HepG2 (cell line): ENCODE measurements at regions not wholly inside any gene's neighbourhood (a gene's known extent, or its start where the extent isn't known, plus 50 kb on each side); places are given as distances from the start of the nearest gene placed in this dataset.

ENCODE experiments used
- ATAC-seq: fragments of 200-7000 bp; cut with Tn5 transposase; 3 replicates; pipeline ENCODE4 v1.9.1; 2020; ENCODE audit warnings: mild to moderate bottlenecking, moderate library complexity
- BruUV-seq: library from RNA; stranded (reverse); fragments of 400-500 nt; replicated peaks from 2 replicates; lab custom pipeline; 2021; lab: Mats Ljungman, UMichigan
- CTCF ChIA-PET: fragments of 300-600 bp; formaldehyde crosslinking; extraction: SDS; loops from one replicate; lab custom pipeline; 2021; ENCODE audit warnings: low total read pairs, inconsistent platforms, low intra/inter-chr PET ratio; lab: Yijun Ruan, JAX
- POLR2A ChIA-PET: fragments of 350-600 bp; sonication (Branson Sonifier 250); formaldehyde crosslinking; loops from one replicate; lab custom pipeline; 2020; ENCODE audit warnings: antibody characterized with exemption, inconsistent platforms; lab: Yijun Ruan, JAX
- DNase-seq: peaks from one replicate; pipeline ENCODE4 v3.0.0-alpha.2; 2015; ENCODE audit warnings: low spot score
- FAIRE-seq: peaks from 3 replicates; lab custom pipeline; 2011; peaks lifted over from hg19 to GRCh38; lab: Jason Lieb, UNC
- H2AFZ ChIP-seq: one replicate; pipeline ENCODE4 v1.6.1; 2011; ENCODE audit warnings: low read length, inconsistent platforms
- H3K27ac ChIP-seq: fragments of 300-600 bp; 3 replicates; pipeline ENCODE4 v1.8.0; 2011; ENCODE audit warnings: mixed run types, mild to moderate bottlenecking, mixed read lengths, low read length, inconsistent platforms; ENCODE audit not compliant: insufficient read depth; ENCODE audit errors: extremely low read length
- H3K27me3 ChIP-seq, 2 experiments: fragments of 200-600 bp in 1 of 2; 2 replicates in 1 of 2; 3 replicates in 1 of 2; pipeline versions ENCODE4 v1.6.0 to v1.8.0; 2011; ENCODE audit warnings: low read length in 2 of 2, mild to moderate bottlenecking in 2 of 2, moderate library complexity in 2 of 2, inconsistent platforms in 1 of 2; ENCODE audit not compliant: insufficient read depth in 2 of 2, control insufficient read depth in 1 of 2
- H3K36me3 ChIP-seq, 2 experiments: fragments of 200-600 bp in 1 of 2; replicated peaks in 1 of 2; 2 replicates in 1 of 2; 3 replicates in 1 of 2; pipeline versions ENCODE4 v1.5.1 to v1.8.0; 2011; ENCODE audit warnings: low read length in 2 of 2, inconsistent platforms in 1 of 2; ENCODE audit not compliant: insufficient read depth in 2 of 2, control insufficient read depth in 1 of 2
- H3K4me1 ChIP-seq: 2 replicates; pipeline ENCODE4 v1.5.1; 2012; ENCODE audit warnings: low read length, inconsistent platforms; ENCODE audit not compliant: insufficient read depth
- H3K4me2 ChIP-seq: 2 replicates; pipeline ENCODE4 v1.6.0; 2011; ENCODE audit warnings: low read depth, low read length, inconsistent platforms
- H3K4me3 ChIP-seq, 3 experiments: fragments of 200-600 bp in 1 of 3; sonication (generic), shearing (Covaris generic) in 1 of 3; replicated peaks in 1 of 3; 2 replicates each; pipeline ENCODE4 v1.5.1; 2011 to 2016; ENCODE audit warnings: low read length in 3 of 3, inconsistent platforms in 2 of 3, low read depth in 2 of 3, mild to moderate bottlenecking in 2 of 3, control low read depth in 1 of 3, mixed read lengths in 1 of 3; ENCODE audit not compliant: insufficient read depth in 1 of 3
- H3K79me2 ChIP-seq: one replicate; pipeline ENCODE4 v1.6.1; 2011; ENCODE audit warnings: low read length, inconsistent platforms; ENCODE audit not compliant: insufficient read depth
- H3K9ac ChIP-seq: 2 replicates; pipeline ENCODE4 v1.6.0; 2011; ENCODE audit warnings: mild to moderate bottlenecking, low read depth, low read length, inconsistent platforms; ENCODE audit not compliant: insufficient read depth
- H3K9me3 ChIP-seq: 2 replicates; pipeline ENCODE4 v1.5.1; 2012; ENCODE audit warnings: mild to moderate bottlenecking, low read length
- H4K20me1 ChIP-seq: 2 replicates; pipeline ENCODE4 v1.6.0; 2011; ENCODE audit warnings: inconsistent platforms, mild to moderate bottlenecking, low read length, moderate library complexity; ENCODE audit not compliant: insufficient read depth
- ARNT2 ChIP-seq: sonication (generic); formaldehyde crosslinking; IDR thresholded peaks from 2 replicates; pipeline ENCODE4 v1.8.0; 2022; ENCODE audit warnings: mild to moderate bottlenecking, low read depth, missing genetic modification reagents, moderate library complexity
- ETV6 ChIP-seq: sonication (generic); formaldehyde crosslinking; conservative IDR thresholded peaks from 2 replicates; pipeline ENCODE4 v1.4.0; 2020; ENCODE audit warnings: missing genetic modification reagents
- HMG20A ChIP-seq: IDR thresholded peaks from 2 replicates; pipeline ENCODE4 v1.6.1; 2016; ENCODE audit warnings: borderline replicate concordance
- IKZF1 ChIP-seq: fragments of 450-650 bp; IDR thresholded peaks from 2 replicates; pipeline ENCODE4 v1.7.1; 2016
- JDP2 ChIP-seq: sonication (generic); formaldehyde crosslinking; IDR thresholded peaks from 2 replicates; pipeline ENCODE4 v1.8.1; 2022; ENCODE audit warnings: missing genetic modification reagents, borderline replicate concordance
- MAFG ChIP-seq: sonication (generic); formaldehyde crosslinking; IDR thresholded peaks from 2 replicates; pipeline ENCODE4 v1.5.1; 2020; ENCODE audit warnings: mild to moderate bottlenecking, missing genetic modification reagents
- MED1 ChIP-seq: sonication (generic); formaldehyde crosslinking; IDR thresholded peaks from 2 replicates; pipeline ENCODE4 v1.4.0; 2020; ENCODE audit warnings: missing genetic modification reagents
- PHF21A ChIP-seq: sonication (generic); formaldehyde crosslinking; IDR thresholded peaks from 2 replicates; pipeline ENCODE4 v1.5.0; 2020; ENCODE audit warnings: mild to moderate bottlenecking, missing genetic modification reagents
- REPIN1 ChIP-seq: sonication (generic); formaldehyde crosslinking; IDR thresholded peaks from 2 replicates; pipeline ENCODE4 v1.8.0; 2022; ENCODE audit warnings: missing genetic modification reagents, low read depth, mild to moderate bottlenecking, borderline replicate concordance
- XRCC5 ChIP-seq: fragments of 200-400 bp; formaldehyde crosslinking; optimal IDR thresholded peaks from 2 replicates; pipeline ENCODE3; 2017; ENCODE audit warnings: mild to moderate bottlenecking, low read length
- ZBTB7B ChIP-seq: sonication (generic); formaldehyde crosslinking; IDR thresholded peaks from 2 replicates; pipeline ENCODE4 v1.4.0; 2020; ENCODE audit warnings: missing genetic modification reagents
- ZFP62 ChIP-seq: sonication (generic); formaldehyde crosslinking; IDR thresholded peaks from 2 replicates; pipeline ENCODE4 v1.4.0; 2020; ENCODE audit warnings: missing genetic modification reagents
- ZNF496 ChIP-seq: sonication (generic); formaldehyde crosslinking; IDR thresholded peaks from 2 replicates; pipeline ENCODE4 v1.8.1; 2023; ENCODE audit warnings: mild to moderate bottlenecking, moderate library complexity, missing genetic modification reagents; ENCODE audit not compliant: insufficient replicate concordance
- ZNF768 ChIP-seq: sonication (generic); formaldehyde crosslinking; IDR thresholded peaks from 2 replicates; pipeline ENCODE4 v1.4.0; 2020; ENCODE audit warnings: missing genetic modification reagents
- WGBS: methylation state at CpG from one replicate; pipeline ENCODE4 v1.1.6; 2017; ENCODE audit warnings: low lambda C conversion rate; 5-methylcytosine and 5-hydroxymethylcytosine counted together
- in situ Hi-C: cut with HindIII; loops from 2 replicates; pipeline ENCODE4 v1.10.0; 2017; ENCODE audit warnings: low pct_unique_long_range_greater_than_20kb; ENCODE audit not compliant: extremely low pct_ligation_motif_present
- intact Hi-C: fragments of 100-400 bp; cut with micrococcal nuclease; formaldehyde crosslinking; loops from one replicate; pipeline ENCODE4 v1.10.0; 2022; ENCODE audit not compliant: unreplicated experiment

DNA sequence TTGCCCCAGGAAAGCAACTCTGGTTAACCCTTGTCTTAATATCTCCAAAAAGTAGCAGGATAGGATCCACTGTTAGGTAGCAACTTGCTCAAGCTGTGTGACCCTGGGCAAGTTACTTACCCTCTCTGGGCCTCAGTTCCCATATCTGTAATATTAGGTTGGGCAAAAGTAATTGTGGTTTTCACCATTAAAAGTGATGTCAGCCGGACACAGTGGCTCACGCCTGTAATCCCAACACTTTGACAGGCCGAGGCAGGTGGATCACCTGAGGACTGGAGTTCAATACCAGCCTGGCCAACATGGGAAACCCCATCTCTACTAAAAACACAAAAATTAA, 179.3 kb downstream of the FOXL1 start:
- ChIA-PET POLR2A (no interaction called here), CTCF (no interaction called here)
- no peaks in the 10 kb centered on the region for H3K36me3 ChIP-seq
- H3K4me1 ChIP-seq, result no peaks in the 10 kb centered on the region
- TF ChIP-seq ZNF768 (CRISPR knock-in tag) (peak; percentile 69; the same call in 1 of the 2 replicates), ZFP62 (CRISPR knock-in tag) (no peak), JDP2 (CRISPR knock-in tag) (no peak), ARNT2 (no peak), XRCC5 (no peak)
- TF ChIP-seq, all 625 proteins: peak for 1
- BruUV-seq, result no TSS peak
- H4K20me1 ChIP-seq, result no peaks in the 10 kb centered on the region
- DNase-seq (no peak), FAIRE-seq (no peak), ATAC-seq (no peak)
- H2AFZ ChIP-seq, result no peak overlapping the region
- no peak overlapping the region for H3K4me2 ChIP-seq
- H3K27ac ChIP-seq, result no peak overlapping the region
- in situ Hi-C loops (no loop called here), intact Hi-C loops (no loop called here)
- no peak overlapping the region for H3K4me3 ChIP-seq
- H3K79me2 ChIP-seq, result no peaks in the 10 kb centered on the region
- WGBS, result 36% methylated on average over 3 of the region's 3 CpGs
- no peak overlapping the region for H3K9ac ChIP-seq
- H3K9me3 ChIP-seq, result no peaks in the 10 kb centered on the region
- H3K27me3 ChIP-seq, result peaks cover 12 to 90% of the 10 kb centered on the region in 2 experiments; a peak in 4 of 5 replicates

DNA sequence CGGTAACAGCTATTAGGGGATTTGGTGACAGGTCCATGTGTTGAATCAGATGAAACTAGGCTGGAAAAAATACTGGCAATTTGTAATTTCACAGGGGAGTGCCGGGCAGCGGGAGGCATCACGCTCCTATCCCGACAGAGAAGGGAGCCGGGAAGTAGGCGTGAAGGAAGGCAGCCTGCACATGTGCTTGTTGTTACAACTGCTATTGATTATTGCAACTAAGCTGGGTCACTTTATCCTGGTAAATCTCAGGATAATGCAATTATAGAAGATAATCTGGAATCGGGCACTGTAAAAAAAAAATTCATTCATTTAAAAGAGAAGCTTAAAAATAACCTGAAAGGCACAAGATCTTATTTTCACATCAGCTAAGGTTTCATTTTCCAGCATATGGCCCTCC, 180.6 kb downstream of the FOXL1 start:
- 5% methylated on average over 8 of the region's 8 CpGs for WGBS
- no peak for ATAC-seq

More for the DNA sequence above, 180.6 kb downstream of the FOXL1 start:
- no peak overlapping the region for H2AFZ ChIP-seq
- H3K4me1 ChIP-seq, result no peaks in the 10 kb centered on the region
- no peaks in the 10 kb centered on the region for H4K20me1 ChIP-seq
- no peak for TF ChIP-seq MED1 (CRISPR knock-in tag)
- TF ChIP-seq IKZF1, result no peak
- TF ChIP-seq REPIN1 (CRISPR knock-in tag), result no peak
- no peak for TF ChIP-seq ZNF496
- TF ChIP-seq HMG20A (CRISPR knock-in tag), result no peak
- no peak for TF ChIP-seq PHF21A (CRISPR knock-in tag)
- no peak for TF ChIP-seq ETV6
- TF ChIP-seq MAFG (CRISPR knock-in tag), result no peak
- TF ChIP-seq ZBTB7B (CRISPR knock-in tag), result no peak
- no peak overlapping the region for H3K9ac ChIP-seq
- no peaks in the 10 kb centered on the region for H3K9me3 ChIP-seq
- DNase-seq (no peak), FAIRE-seq (no peak)
- ChIA-PET CTCF (no interaction called here), POLR2A (no interaction called here)
- no TSS peak for BruUV-seq
- H3K4me2 ChIP-seq, result no peak overlapping the region
- in situ Hi-C loops (no loop called here), intact Hi-C loops (no loop called here)
- H3K79me2 ChIP-seq, result no peaks in the 10 kb centered on the region
- no peaks in the 10 kb centered on the region for H3K36me3 ChIP-seq
- H3K27me3 ChIP-seq, result peaks cover 6 to 80% of the 10 kb centered on the region in 2 experiments; a peak in 4 of 5 replicates
- no peak overlapping the region for H3K27ac ChIP-seq
- H3K4me3 ChIP-seq, result no peak overlapping the region
